Left lung (tissue), 4 donors: ENCODE measurements at regions not wholly inside any gene's neighbourhood (a gene's known extent, or its start where the extent isn't known, plus 50 kb on each side); places are given as distances from the start of the nearest gene placed in this dataset.

Experiments used
- ATAC-seq: fragments of 200-7000 bp; cut with Tn5 transposase; one replicate; pipeline ENCODE4 v1.9.1; 2020; ENCODE audit warnings: moderate library complexity
- DNase-seq, 4 donors: peaks; one replicate each; pipeline ENCODE4 v3.0.0-alpha.2; 2013 to 2020
- H3K27ac ChIP-seq, 2 donors: fragments of 200-600 bp; sonication (generic) in 1 of 2; one replicate each; pipeline versions ENCODE4 v1.5.0 to v1.8.0; 2020 to 2021
- H3K27me3 ChIP-seq, 2 donors: fragments of 200-600 bp; sonication (generic) in 1 of 2; one replicate each; pipeline versions ENCODE4 v1.5.0 to v1.8.0; 2020 to 2021
- H3K36me3 ChIP-seq, 2 donors: fragments of 200-600 bp; sonication (generic) in 1 of 2; one replicate each; pipeline versions ENCODE4 v1.5.0 to v1.8.0; 2020 to 2021
- H3K4me1 ChIP-seq, 2 donors: fragments of 200-600 bp; one replicate each; pipeline ENCODE4 v1.8.0; 2021
- H3K4me3 ChIP-seq, 2 donors: fragments of 200-600 bp; sonication (generic) in 1 of 2; one replicate each; pipeline versions ENCODE4 v1.5.0 to v1.8.0; 2020 to 2021; ENCODE audit warnings: mild to moderate bottlenecking in 1 of 2
- H3K9me3 ChIP-seq, 2 donors: fragments of 200-600 bp; sonication (generic) in 1 of 2; one replicate each; pipeline versions ENCODE4 v1.5.0 to v1.8.0; 2020 to 2021
- CTCF ChIP-seq, 2 donors: fragments of 200-600 bp; sonication (generic) in 1 of 2; IDR thresholded peaks; one replicate each; pipeline versions ENCODE4 v1.5.0 to v1.8.0; 2021; ENCODE audit warnings: antibody characterized with exemption in 2 of 2
- intact Hi-C, 2 donors: fragments of 100-400 bp; cut with DNase I; formaldehyde crosslinking; loops; one replicate each; pipeline versions ENCODE4 v1.11.2 to v1.14.2; 2022
- microRNA-seq, 2 donors: library from miRNA; unstranded; fragments of <30 nt; microRNA quantifications; one replicate each; pipeline ENCODE4, GENCODE V29; 2019
- donor health status: DM: no; HTN: yes; CAD: no.
- donor health status: DM: no; HTN: no; CAD: no.

- Histone ChIP-seq H3K36me3 (no peaks in the 10 kb centered on the region), H3K27ac (no peak overlapping the region), H3K27me3 (no peaks in the 10 kb centered on the region), H3K9me3 (no peaks in the 10 kb centered on the region), H3K4me3 (no peak overlapping the region), H3K4me1 (no peaks in the 10 kb centered on the region)
- DNase-seq (no peak), ATAC-seq (no peak)
- TF ChIP-seq CTCF (IDR thresholded peaks at IDR 0.05) = no peak
- intact Hi-C loops = no loop called here
These were observed 50.1 kb upstream of the HAND1 start for GRCh38 chr5:154528005-154528594.

Small RNA genes in the stretch of these regions (microRNA-seq; reads per million reads assigned to microRNA genes)
- gene MIR1303 = 0 reads per million in 2 donors
- 0 reads per million in 2 donors for gene MIR3141
